ENCODE measurements at regions not wholly inside any gene's neighbourhood (a gene's known extent, or its start where the extent isn't known, plus 50 kb on each side); places are given as distances from the start of the nearest gene placed in this dataset.

GRCh38 chr3:10583798-10584708 is 78.7 kb upstream of the ATP2B2 start (continued):
- no peak for TF ChIP-seq TSHZ2 (CRISPR knock-in tag; IDR thresholded peaks at IDR 0.05)

- TF ChIP-seq OSR1 (CRISPR knock-in tag; IDR thresholded peaks at IDR 0.05) (no peak), TSHZ2 (CRISPR knock-in tag; IDR thresholded peaks at IDR 0.05) (no peak), TOX (CRISPR knock-in tag; IDR thresholded peaks at IDR 0.05; ENCODE audit: borderline replicate concordance) (no peak), ISL1 (CRISPR knock-in tag; IDR thresholded peaks at IDR 0.05) (no peak), BACH2 (CRISPR knock-in tag; IDR thresholded peaks at IDR 0.05; ENCODE audit: borderline replicate concordance) (no peak), ZNF8 (CRISPR knock-in tag; IDR thresholded peaks at IDR 0.05) (no peak), ZFP3 (CRISPR knock-in tag; IDR thresholded peaks at IDR 0.05) (no peak), ZNF565 (CRISPR knock-in tag; conservative IDR thresholded peaks at IDR 0.05; ENCODE audit: low read depth) (no peak), ARNTL (CRISPR knock-in tag; IDR thresholded peaks at IDR 0.05; ENCODE audit: borderline replicate concordance, low read depth) (no peak), PPARA (CRISPR knock-in tag; IDR thresholded peaks at IDR 0.05; ENCODE audit: borderline replicate concordance) (no peak), GLIS3 (CRISPR knock-in tag; IDR thresholded peaks at IDR 0.05) (no peak), RARB (CRISPR knock-in tag; IDR thresholded peaks at IDR 0.05) (no peak), ZNF70 (CRISPR knock-in tag; IDR thresholded peaks at IDR 0.05) (no peak), SNAI2 (CRISPR knock-in tag; IDR thresholded peaks at IDR 0.05) (no peak), ZC3H10 (CRISPR knock-in tag; IDR thresholded peaks at IDR 0.05) (no peak), ZFP30 (CRISPR knock-in tag; IDR thresholded peaks at IDR 0.05) (no peak)
- no peak for ATAC-seq
Measured at GRCh38 chr3:10585945-10586344, 80.6 kb upstream of the ATP2B2 start.

GRCh38 chr3:10594915-10595314 is 89.5 kb upstream of the ATP2B2 start:
- no peak for TF ChIP-seq ZNF565 (CRISPR knock-in tag; conservative IDR thresholded peaks at IDR 0.05; ENCODE audit: low read depth)
- no peak for TF ChIP-seq TCF4 (CRISPR knock-in tag; IDR thresholded peaks at IDR 0.05; ENCODE audit: borderline replicate concordance)
- no peak for TF ChIP-seq GLIS3 (CRISPR knock-in tag; IDR thresholded peaks at IDR 0.05)
- TF ChIP-seq BACH2 (CRISPR knock-in tag; IDR thresholded peaks at IDR 0.05; ENCODE audit: borderline replicate concordance): no peak
- TF ChIP-seq SNAI2 (CRISPR knock-in tag; IDR thresholded peaks at IDR 0.05): no peak
- no peak for TF ChIP-seq TOX (CRISPR knock-in tag; IDR thresholded peaks at IDR 0.05; ENCODE audit: borderline replicate concordance)
- peak; percentile 45; the same call in 2 of the 3 replicates for ATAC-seq

GRCh38 chr3:10596746-10597448 is 91.5 kb upstream of the ATP2B2 start:
- TF ChIP-seq OSR1 (CRISPR knock-in tag; IDR thresholded peaks at IDR 0.05) (no peak), TOX (CRISPR knock-in tag; IDR thresholded peaks at IDR 0.05; ENCODE audit: borderline replicate concordance) (no peak), ISL1 (CRISPR knock-in tag; IDR thresholded peaks at IDR 0.05) (no peak), PATZ1 (CRISPR knock-in tag; IDR thresholded peaks at IDR 0.05; ENCODE audit: borderline replicate concordance) (no peak), GLIS3 (CRISPR knock-in tag; IDR thresholded peaks at IDR 0.05) (no peak), ARNTL (CRISPR knock-in tag; IDR thresholded peaks at IDR 0.05; ENCODE audit: borderline replicate concordance, low read depth) (no peak), POU6F1 (CRISPR knock-in tag; IDR thresholded peaks at IDR 0.05; ENCODE audit: borderline replicate concordance, low read depth) (no peak), TCF4 (CRISPR knock-in tag; IDR thresholded peaks at IDR 0.05; ENCODE audit: borderline replicate concordance) (no peak)
- ATAC-seq: no peak
